Colonic mucosa (tissue), 4 donors: ENCODE measurements at regions not wholly inside any gene's neighbourhood (a gene's known extent, or its start where the extent isn't known, plus 50 kb on each side); places are given as distances from the start of the nearest gene placed in this dataset.

ENCODE experiments used
- DNase-seq: peaks from one replicate; pipeline ENCODE4 v3.0.0-alpha.2; 2020
- H3K27ac ChIP-seq: fragments of 200-600 bp; one replicate; pipeline ENCODE4 v1.8.0; 2021
- H3K27me3 ChIP-seq: fragments of 200-600 bp; one replicate; pipeline ENCODE4 v1.8.0; 2021
- H3K36me3 ChIP-seq: fragments of 200-600 bp; one replicate; pipeline ENCODE4 v1.8.0; 2021
- H3K4me1 ChIP-seq: fragments of 200-600 bp; one replicate; pipeline ENCODE4 v1.8.0; 2021; ENCODE audit warnings: mild to moderate bottlenecking
- H3K4me3 ChIP-seq: fragments of 200-600 bp; one replicate; pipeline ENCODE4 v1.8.0; 2021
- H3K9ac ChIP-seq, 2 donors: one replicate each; pipeline ENCODE4 v1.7.0; 2013; ENCODE audit warnings: control low read depth in 2 of 2, low read depth in 2 of 2, low read length in 2 of 2
- H3K9me3 ChIP-seq: fragments of 200-600 bp; one replicate; pipeline ENCODE4 v1.8.0; 2021
- CTCF ChIP-seq: fragments of 200-600 bp; IDR thresholded peaks from one replicate; pipeline ENCODE4 v1.8.0; 2022; ENCODE audit warnings: antibody characterized with exemption, mild to moderate bottlenecking
- intact Hi-C: fragments of 100-400 bp; cut with DNase I; formaldehyde crosslinking; loops from one replicate; pipeline ENCODE4 v1.14.1; 2022
- donor health status: healthy.
- donor health status: DM: no; HTN: no; CAD: no.
- donor health status: DM: no; HTN: no; CAD: no.

DNA sequence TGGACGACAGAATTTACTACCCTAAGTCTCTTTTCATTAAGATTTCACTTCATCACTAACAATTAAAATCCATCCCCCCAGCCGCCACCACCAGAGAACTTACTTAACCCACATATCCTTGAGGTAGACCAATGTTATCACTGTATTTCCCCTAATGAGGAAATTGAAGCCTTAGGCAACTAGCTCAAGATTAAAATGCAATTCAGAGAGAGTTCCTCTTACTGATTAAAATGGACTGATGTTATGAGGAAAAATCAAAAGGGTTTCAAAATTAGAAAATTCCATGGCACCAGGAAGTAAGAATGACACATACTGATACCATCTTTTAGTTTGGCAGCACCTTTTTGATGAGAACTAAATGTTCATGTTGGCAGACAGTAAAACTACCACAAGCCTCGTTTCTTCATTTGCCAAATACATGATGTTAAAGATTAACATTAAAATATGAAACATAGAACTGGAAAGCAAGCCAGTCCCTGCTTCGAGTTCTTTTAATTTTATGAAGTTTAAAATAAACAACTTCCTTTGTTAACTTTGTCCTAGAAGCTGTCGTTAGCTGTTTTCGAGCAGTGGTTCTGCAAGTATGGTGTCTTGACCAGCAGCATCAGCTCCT, 69.3 kb upstream of the CCDC160 start:
- Histone ChIP-seq H3K4me1 (no peaks in the 10 kb centered on the region), H3K4me3 (no peak overlapping the region), H3K36me3 (no peaks in the 10 kb centered on the region), H3K9ac (no peak overlapping the region), H3K27me3 (no peaks in the 10 kb centered on the region), H3K9me3 (no peaks in the 10 kb centered on the region), H3K27ac (no peak overlapping the region)
- intact Hi-C loops = no loop called here
- TF ChIP-seq CTCF = no peak
- DNase-seq = no peak

DNA sequence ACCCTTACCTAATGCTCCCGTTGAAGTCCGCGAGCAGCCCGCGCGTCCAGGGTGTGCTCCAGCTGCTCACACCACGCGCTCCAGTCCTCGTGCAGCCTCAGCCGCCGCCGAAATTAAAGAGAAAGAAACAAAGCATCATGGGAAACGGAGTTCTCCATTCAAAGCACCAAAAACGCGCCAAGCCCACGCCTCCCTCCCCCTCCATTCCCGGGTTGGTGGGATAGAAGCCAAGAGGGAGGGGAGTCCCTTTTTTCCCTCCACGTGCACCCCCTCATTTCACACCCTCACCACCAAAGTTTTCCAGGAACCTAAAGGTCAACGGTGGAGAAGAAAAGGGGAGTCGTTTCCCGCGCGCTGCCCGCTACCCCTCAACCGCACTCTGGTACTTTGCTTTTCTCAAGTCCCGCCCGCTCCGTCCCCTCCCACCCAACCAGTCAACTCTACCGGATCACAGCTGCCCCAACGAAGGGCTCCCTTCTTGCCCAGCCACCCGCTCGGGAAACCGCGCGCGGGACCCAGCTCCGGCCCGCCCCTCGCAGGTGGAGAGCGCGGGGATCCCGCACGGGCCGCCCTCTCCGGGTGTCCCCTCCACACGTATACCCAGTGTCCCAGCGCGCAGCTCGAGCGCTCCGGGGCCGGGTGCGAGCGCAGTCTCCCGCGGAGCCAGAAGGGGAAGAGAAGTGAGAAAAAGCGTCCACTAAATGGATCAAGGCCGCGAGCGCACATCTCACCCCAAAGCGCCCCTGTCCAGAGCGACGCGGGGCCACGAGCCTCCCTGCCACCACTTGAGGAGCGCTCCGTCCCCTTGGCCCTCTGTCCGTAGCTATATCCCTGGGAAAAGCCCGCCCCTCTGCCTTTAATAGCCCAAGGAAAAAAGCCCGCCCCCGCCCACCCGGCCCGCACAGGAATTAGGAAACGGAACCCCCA, 65.1 kb upstream of the CCDC160 start:
- no peak for TF ChIP-seq CTCF
- H3K9ac ChIP-seq = no peak overlapping the region
- DNase-seq = no peak
- peak overlapping the region; percentile 38 for H3K4me3 ChIP-seq
- peaks cover 6% of the 10 kb centered on the region for H3K27me3 ChIP-seq
- H3K27ac ChIP-seq = no peak overlapping the region
- no peaks in the 10 kb centered on the region for H3K36me3 ChIP-seq
- H3K4me1 ChIP-seq = no peaks in the 10 kb centered on the region
- intact Hi-C loops = no loop called here
- H3K9me3 ChIP-seq = no peaks in the 10 kb centered on the region

- Histone ChIP-seq H3K9ac (no peak overlapping the region), H3K36me3 (no peaks in the 10 kb centered on the region), H3K27ac (no peak overlapping the region), H3K4me1 (no peaks in the 10 kb centered on the region), H3K9me3 (no peaks in the 10 kb centered on the region), H3K27me3 (peaks cover 6% of the 10 kb centered on the region), H3K4me3 (peak overlapping the region; percentile 38)
- no peak for TF ChIP-seq CTCF
- DNase-seq = no peak
- intact Hi-C loops = no loop called here
Observed at GRCh38 chrX:134172588-134173259, 64.3 kb upstream of the CCDC160 start.

DNA sequence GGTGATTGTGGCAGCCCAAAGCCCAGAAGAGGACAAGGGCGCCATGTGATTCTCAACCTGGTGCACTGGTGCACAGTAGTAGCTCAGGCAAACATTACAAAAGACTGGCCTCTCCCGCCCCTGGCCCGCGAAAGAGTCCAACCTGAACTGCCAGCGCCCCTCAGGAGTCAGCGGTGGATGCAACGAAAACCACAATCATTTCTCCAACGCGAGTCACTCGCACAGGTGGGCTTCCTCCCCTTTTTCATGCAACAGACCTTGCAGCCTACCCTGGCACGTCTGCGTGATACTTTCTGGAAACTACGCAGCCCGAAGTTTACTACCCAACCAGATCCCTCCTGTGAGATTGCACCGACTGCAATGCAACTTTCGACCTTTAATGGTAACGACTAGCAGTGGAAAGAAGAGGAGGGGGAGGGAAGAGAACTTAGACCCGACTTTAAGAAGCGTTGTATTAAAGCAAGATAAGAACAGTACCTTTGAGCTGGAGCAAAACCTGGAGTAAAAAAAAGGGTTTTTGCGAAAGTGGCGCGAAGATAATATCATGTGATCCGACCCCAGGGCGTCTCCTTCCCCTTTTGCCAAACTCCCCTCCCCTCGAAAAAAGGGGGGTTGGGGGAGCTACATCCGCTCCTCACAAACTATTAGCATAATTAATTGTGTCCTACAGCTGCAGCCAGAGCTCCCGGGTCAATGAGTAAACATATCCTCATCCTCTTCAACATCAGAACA, 63.3 kb upstream of the CCDC160 start:
- Histone ChIP-seq H3K4me1 (no peaks in the 10 kb centered on the region), H3K27me3 (peaks cover 6% of the 10 kb centered on the region), H3K9ac (no peak overlapping the region), H3K9me3 (no peaks in the 10 kb centered on the region), H3K36me3 (no peaks in the 10 kb centered on the region), H3K27ac (no peak overlapping the region), H3K4me3 (no peak overlapping the region)
- TF ChIP-seq CTCF = no peak
- no peak for DNase-seq
- intact Hi-C loops = no loop called here

GRCh38 chrX:134174273-134174660, 62.7 kb upstream of the CCDC160 start:
- DNase-seq = no peak
- no peak overlapping the region for H3K4me3 ChIP-seq
- no peaks in the 10 kb centered on the region for H3K9me3 ChIP-seq

More at GRCh38 chrX:134174273-134174660, 62.7 kb upstream of the CCDC160 start:
- peaks cover 6% of the 10 kb centered on the region for H3K27me3 ChIP-seq
- intact Hi-C loops = no loop called here
- TF ChIP-seq CTCF = no peak
- no peak overlapping the region for H3K9ac ChIP-seq
- no peaks in the 10 kb centered on the region for H3K4me1 ChIP-seq
- no peaks in the 10 kb centered on the region for H3K36me3 ChIP-seq
- no peak overlapping the region for H3K27ac ChIP-seq
